T-helper 1 cell treated with Interleukin-12 subunit alpha and Interleukin-12 subunit beta and Interleukin-4 antibody, amounts not matched to agents 30 μg/mL and 1 μg/mL, for 36 hours (primary cell): ENCODE measurements at regions not wholly inside any gene's neighbourhood (a gene's known extent, or its start where the extent isn't known, plus 50 kb on each side); places are given as distances from the start of the nearest gene placed in this dataset.

Experiments
- H3K27ac Mint-ChIP-seq: one replicate; pipeline ENCODE4 v1.8.0; 2021; ENCODE audit warnings: mild to moderate bottlenecking, mixed read lengths
- H3K27me3 Mint-ChIP-seq: one replicate; pipeline ENCODE4 v1.8.0; 2021; ENCODE audit warnings: low read depth, mixed read lengths
- H3K36me3 Mint-ChIP-seq: one replicate; pipeline ENCODE4 v1.8.0; 2021; ENCODE audit warnings: low read depth, mixed read lengths
- H3K4me1 Mint-ChIP-seq: one replicate; pipeline ENCODE4 v1.8.0; 2021; ENCODE audit warnings: low read depth, mixed read lengths
- H3K4me3 Mint-ChIP-seq: one replicate; pipeline ENCODE4 v1.8.0; 2021; ENCODE audit warnings: mild to moderate bottlenecking, moderate library complexity, mixed read lengths
- H3K9me3 Mint-ChIP-seq: one replicate; pipeline ENCODE4 v1.8.0; 2021; ENCODE audit warnings: mixed read lengths

GRCh38 chr14:65224799-65225198 lies 122.5 kb upstream of the MAX start:
- peaks cover 1% of the 10 kb centered on the region for H3K36me3 Mint-ChIP-seq
- no peaks in the 10 kb centered on the region for H3K9me3 Mint-ChIP-seq
- H3K27me3 Mint-ChIP-seq, result no peaks in the 10 kb centered on the region
- peaks cover 59% of the 10 kb centered on the region for H3K4me1 Mint-ChIP-seq
- peak overlapping the region; percentile 59 for H3K4me3 Mint-ChIP-seq
- H3K27ac Mint-ChIP-seq, result peak overlapping the region; percentile 72

- H3K9me3 Mint-ChIP-seq, result no peaks in the 10 kb centered on the region
- no peak overlapping the region for H3K4me3 Mint-ChIP-seq
- no peaks in the 10 kb centered on the region for H3K27me3 Mint-ChIP-seq
- peaks cover 1% of the 10 kb centered on the region for H3K36me3 Mint-ChIP-seq
- peaks cover 66% of the 10 kb centered on the region for H3K4me1 Mint-ChIP-seq
- peak overlapping the region; percentile 19 for H3K27ac Mint-ChIP-seq
Observed at GRCh38 chr14:65225299-65226159, 123.2 kb upstream of the MAX start.

- H3K36me3 Mint-ChIP-seq, result no peaks in the 10 kb centered on the region
- H3K27ac Mint-ChIP-seq, result no peak overlapping the region
- H3K4me1 Mint-ChIP-seq, result peaks cover 60% of the 10 kb centered on the region
- no peaks in the 10 kb centered on the region for H3K27me3 Mint-ChIP-seq
- H3K4me3 Mint-ChIP-seq, result no peak overlapping the region
- H3K9me3 Mint-ChIP-seq, result no peaks in the 10 kb centered on the region
Observed at GRCh38 chr14:65226824-65227604, 124.7 kb upstream of the MAX start.

- Mint-ChIP-seq H3K36me3 (no peaks in the 10 kb centered on the region), H3K27ac (peak overlapping the region; percentile 97), H3K4me3 (peak overlapping the region; percentile 41), H3K9me3 (no peaks in the 10 kb centered on the region), H3K27me3 (no peaks in the 10 kb centered on the region), H3K4me1 (peaks cover 54% of the 10 kb centered on the region)
Observed at GRCh38 chr14:65228436-65228835, 126.1 kb upstream of the MAX start.

- Mint-ChIP-seq H3K9me3 (no peaks in the 10 kb centered on the region), H3K36me3 (peaks cover 3% of the 10 kb centered on the region), H3K27me3 (no peaks in the 10 kb centered on the region), H3K4me1 (peaks cover 48% of the 10 kb centered on the region), H3K4me3 (peak overlapping the region; percentile 86), H3K27ac (peak overlapping the region; percentile 97)
Observed at GRCh38 chr14:65228956-65229747, 126.8 kb upstream of the MAX start.

- peaks cover under 1% of the 10 kb centered on the region for H3K9me3 Mint-ChIP-seq
- peaks cover 3% of the 10 kb centered on the region for H3K36me3 Mint-ChIP-seq
- H3K27me3 Mint-ChIP-seq, result no peaks in the 10 kb centered on the region
- peak overlapping the region; percentile 86 for H3K4me3 Mint-ChIP-seq
- H3K4me1 Mint-ChIP-seq, result peaks cover 44% of the 10 kb centered on the region
- H3K27ac Mint-ChIP-seq, result peak overlapping the region; percentile 97
Observed at GRCh38 chr14:65229748-65230728, 127.7 kb upstream of the MAX start.

GRCh38 chr14:65231286-65231980 lies 129.1 kb upstream of the MAX start:
- Mint-ChIP-seq H3K9me3 (peaks cover 5% of the 10 kb centered on the region), H3K4me3 (no peak overlapping the region), H3K4me1 (peaks cover 30% of the 10 kb centered on the region), H3K36me3 (peaks cover 3% of the 10 kb centered on the region), H3K27me3 (peaks cover 3% of the 10 kb centered on the region), H3K27ac (no peak overlapping the region)

- Mint-ChIP-seq H3K4me1 (peaks cover 12% of the 10 kb centered on the region), H3K36me3 (peaks cover 3% of the 10 kb centered on the region), H3K9me3 (peaks cover 5% of the 10 kb centered on the region), H3K27me3 (peaks cover 3% of the 10 kb centered on the region), H3K27ac (no peak overlapping the region), H3K4me3 (no peak overlapping the region)
Observed at GRCh38 chr14:65234752-65235361, 132.5 kb upstream of the MAX start.

GRCh38 chr14:65237023-65237814 lies 134.9 kb upstream of the MAX start:
- Mint-ChIP-seq H3K36me3 (peaks cover 3% of the 10 kb centered on the region), H3K4me1 (peaks cover 9% of the 10 kb centered on the region), H3K4me3 (no peak overlapping the region), H3K27ac (no peak overlapping the region), H3K9me3 (peaks cover 5% of the 10 kb centered on the region), H3K27me3 (peaks cover 3% of the 10 kb centered on the region)

GRCh38 chr14:65237941-65238340 lies 135.6 kb upstream of the MAX start:
- peaks cover 3% of the 10 kb centered on the region for H3K27me3 Mint-ChIP-seq

GRCh38 chr14:65238456-65238855 lies 136.1 kb upstream of the MAX start:
- Mint-ChIP-seq H3K9me3 (peaks cover 5% of the 10 kb centered on the region), H3K36me3 (peaks cover 3% of the 10 kb centered on the region), H3K27ac (no peak overlapping the region), H3K4me3 (no peak overlapping the region), H3K27me3 (peaks cover 3% of the 10 kb centered on the region), H3K4me1 (peaks cover 9% of the 10 kb centered on the region)

More at GRCh38 chr14:65237941-65238340, 135.6 kb upstream of the MAX start:
- Mint-ChIP-seq H3K36me3 (peaks cover 3% of the 10 kb centered on the region), H3K4me1 (peaks cover 9% of the 10 kb centered on the region), H3K27ac (no peak overlapping the region), H3K9me3 (peaks cover 5% of the 10 kb centered on the region), H3K4me3 (no peak overlapping the region)
